Thyroid gland (tissue), 4 donors: ENCODE measurements at regions not wholly inside any gene's neighbourhood (a gene's known extent, or its start where the extent isn't known, plus 50 kb on each side); places are given as distances from the start of the nearest gene placed in this dataset.

Source experiments
- DNase-seq, 2 donors: peaks; one replicate each; pipeline ENCODE4 v3.0.0-alpha.2; 2019
- H3K27ac ChIP-seq, 3 donors: fragments of 200-600 bp; sonication (generic); 1 replicate in 2 of 3; 2 replicates in 1 of 3; pipeline ENCODE4 v1.5.1; 2016 to 2019; ENCODE audit warnings: mild to moderate bottlenecking in 1 of 3, moderate library complexity in 1 of 3
- H3K27me3 ChIP-seq: fragments of 200-600 bp; sonication (generic); one replicate; pipeline ENCODE4 v1.5.1; 2019
- H3K36me3 ChIP-seq, 2 donors: fragments of 200-600 bp; sonication (generic); one replicate each; pipeline ENCODE4 v1.5.1; 2016 to 2019
- H3K4me1 ChIP-seq, 2 donors: fragments of 200-600 bp; sonication (generic); one replicate each; pipeline ENCODE4 v1.5.1; 2017 to 2019
- H3K4me3 ChIP-seq, 3 donors: fragments of 200-600 bp; sonication (generic); replicated peaks in 1 of 3; 1 replicate in 2 of 3; 2 replicates in 1 of 3; pipeline ENCODE4 v1.5.1; 2016; ENCODE audit warnings: mild to moderate bottlenecking in 1 of 3
- H3K9me3 ChIP-seq: fragments of 200-600 bp; sonication (generic); one replicate; pipeline ENCODE4 v1.5.1; 2017
- POLR2A ChIP-seq, 2 donors: fragments of 450-650 bp; IDR thresholded peaks; one replicate each; pipeline ENCODE4 v1.6.1; 2017; ENCODE audit warnings: antibody characterized with exemption in 2 of 2, mild to moderate bottlenecking in 2 of 2, moderate library complexity in 1 of 2
- WGBS, 2 donors: methylation state at CpG; one replicate each; pipeline ENCODE4 v1.1.5; 2017; 5-methylcytosine and 5-hydroxymethylcytosine counted together
- intact Hi-C: fragments of 100-400 bp; cut with DNase I; formaldehyde crosslinking; loops from one replicate; pipeline ENCODE4 v1.15.1; 2023
- TF ChIP-seq, protein P1 (sequence below), 6 experiments: fragments of 200-600 bp in 3 of 6; fragments of 450-650 bp in 3 of 6; sonication (generic) in 3 of 6; IDR thresholded peaks; one replicate each; pipeline ENCODE4 v1.5.1; 2016 to 2019; ENCODE audit warnings: antibody characterized with exemption in 6 of 6, mild to moderate bottlenecking in 2 of 6, inconsistent platforms in 1 of 6, moderate library complexity in 1 of 6

DNA sequence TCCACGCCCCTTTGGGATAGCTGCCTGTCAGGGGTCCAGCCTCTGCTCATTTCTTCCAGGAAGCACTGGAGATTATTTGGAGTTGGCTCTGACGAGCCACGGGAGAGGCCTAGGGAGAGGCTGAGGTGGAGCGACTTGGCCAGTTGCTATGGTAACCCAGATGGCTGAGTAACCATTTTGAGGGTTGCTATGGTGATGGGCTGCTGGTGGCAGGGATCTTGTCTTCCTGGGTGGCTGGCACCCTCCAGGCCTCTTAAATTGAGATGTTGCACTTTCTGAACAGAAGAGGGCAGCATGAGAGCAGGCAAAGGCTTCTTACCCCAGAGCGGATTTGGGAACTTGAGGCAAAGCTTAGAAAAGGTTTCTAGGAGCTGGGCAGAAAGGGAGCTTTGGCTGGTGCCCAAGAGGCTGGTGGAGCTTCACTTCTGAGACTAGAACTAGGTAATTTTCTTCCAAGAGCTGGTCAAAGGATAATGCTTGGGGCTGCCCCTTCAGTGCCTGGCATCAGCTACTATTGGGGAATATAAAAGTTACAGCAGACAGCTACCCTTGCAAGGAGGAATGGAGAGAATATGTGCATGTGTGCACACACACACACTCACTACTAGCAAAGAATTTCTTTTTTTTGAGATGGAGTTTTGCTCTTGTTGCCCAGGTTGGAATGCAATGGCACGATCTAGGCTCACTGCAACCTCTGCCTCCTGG lies 72.5 kb downstream of the NDUFS5 start:
- WGBS, 2 donors = 12 to 24% methylated on average over 6 of the region's 6 CpGs
- TF ChIP-seq, protein P1, sequence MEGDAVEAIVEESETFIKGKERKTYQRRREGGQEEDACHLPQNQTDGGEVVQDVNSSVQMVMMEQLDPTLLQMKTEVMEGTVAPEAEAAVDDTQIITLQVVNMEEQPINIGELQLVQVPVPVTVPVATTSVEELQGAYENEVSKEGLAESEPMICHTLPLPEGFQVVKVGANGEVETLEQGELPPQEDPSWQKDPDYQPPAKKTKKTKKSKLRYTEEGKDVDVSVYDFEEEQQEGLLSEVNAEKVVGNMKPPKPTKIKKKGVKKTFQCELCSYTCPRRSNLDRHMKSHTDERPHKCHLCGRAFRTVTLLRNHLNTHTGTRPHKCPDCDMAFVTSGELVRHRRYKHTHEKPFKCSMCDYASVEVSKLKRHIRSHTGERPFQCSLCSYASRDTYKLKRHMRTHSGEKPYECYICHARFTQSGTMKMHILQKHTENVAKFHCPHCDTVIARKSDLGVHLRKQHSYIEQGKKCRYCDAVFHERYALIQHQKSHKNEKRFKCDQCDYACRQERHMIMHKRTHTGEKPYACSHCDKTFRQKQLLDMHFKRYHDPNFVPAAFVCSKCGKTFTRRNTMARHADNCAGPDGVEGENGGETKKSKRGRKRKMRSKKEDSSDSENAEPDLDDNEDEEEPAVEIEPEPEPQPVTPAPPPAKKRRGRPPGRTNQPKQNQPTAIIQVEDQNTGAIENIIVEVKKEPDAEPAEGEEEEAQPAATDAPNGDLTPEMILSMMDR (IDR thresholded peaks at IDR 0.05) = peak; percentile 36 to 77 (median 75)
- no peak for TF ChIP-seq POLR2A (IDR thresholded peaks at IDR 0.05)
- intact Hi-C loops = loop anchor here (5.0 to 10.0 kb wide), 2 partner anchors 176 to 444 kb away; no protein-coding TSS in a partner anchor
- H3K4me1 ChIP-seq = peaks cover 11% of the 10 kb centered on the region in 2 donors
- no peaks in the 10 kb centered on the region for H3K9me3 ChIP-seq
- H3K27me3 ChIP-seq = no peaks in the 10 kb centered on the region
- peak; percentile 59 to 64 for DNase-seq
- H3K36me3 ChIP-seq = no peaks in the 10 kb centered on the region
- no peak overlapping the region for H3K27ac ChIP-seq
- no peak overlapping the region for H3K4me3 ChIP-seq

DNA sequence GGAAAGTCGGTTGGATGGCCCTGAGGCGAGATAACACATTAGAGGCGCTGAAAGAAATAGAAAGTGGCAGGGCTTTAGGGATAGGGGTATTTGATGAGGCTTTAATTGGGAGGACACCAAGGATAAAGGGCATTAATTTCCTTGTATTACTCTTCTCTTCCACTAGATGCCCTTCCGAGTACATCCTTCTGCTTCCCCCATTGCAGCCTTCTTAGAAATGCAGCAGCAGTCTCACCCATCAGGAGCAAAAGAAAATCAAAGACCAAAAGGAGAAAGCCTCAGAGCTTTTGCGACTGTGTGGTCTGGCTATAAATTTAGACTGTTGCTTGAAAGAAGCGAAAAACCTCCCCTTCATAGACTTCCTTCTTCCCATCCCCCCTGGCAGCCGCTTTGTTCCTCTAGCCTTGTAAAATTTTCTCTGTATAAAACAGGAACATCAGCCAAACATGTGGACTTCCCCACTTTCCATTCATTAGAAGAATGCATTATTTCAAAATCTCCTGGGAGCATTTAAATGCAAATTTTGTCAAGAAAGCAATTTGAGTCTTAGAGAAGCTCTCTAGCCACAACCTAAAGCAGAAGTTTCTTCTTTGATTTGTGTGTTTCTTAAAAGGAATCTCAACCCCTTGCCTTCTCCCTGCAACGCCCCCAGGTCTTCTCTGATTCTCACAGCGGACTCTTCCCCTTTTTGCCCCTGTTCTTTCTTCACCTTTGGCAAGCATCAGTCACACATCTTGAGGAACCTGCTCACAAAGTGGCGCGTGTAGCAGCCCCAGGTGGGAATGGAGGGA lies 76.6 kb downstream of the NDUFS5 start:
- H3K4me3 ChIP-seq = no peak overlapping the region
- peak overlapping the region; percentile 95 to 98 (median 97) for H3K27ac ChIP-seq
- H3K9me3 ChIP-seq = no peaks in the 10 kb centered on the region
- DNase-seq = peak in 1 of 2 donors; percentile 38
- no peaks in the 10 kb centered on the region for H3K27me3 ChIP-seq
- TF ChIP-seq POLR2A (IDR thresholded peaks at IDR 0.05) = no peak
- TF ChIP-seq, protein P1 (IDR thresholded peaks at IDR 0.05) = peak; percentile 37 to 98 (median 84)
- 38 to 43% methylated on average over 11 of the region's 11 CpGs for WGBS, 2 donors
- H3K4me1 ChIP-seq = peaks cover 31 to 33% of the 10 kb centered on the region in 2 donors
- intact Hi-C loops = loop anchor here (5.0 to 10.0 kb wide), 2 partner anchors 95 to 152 kb away; no protein-coding TSS in a partner anchor
- no peaks in the 10 kb centered on the region for H3K36me3 ChIP-seq

DNA sequence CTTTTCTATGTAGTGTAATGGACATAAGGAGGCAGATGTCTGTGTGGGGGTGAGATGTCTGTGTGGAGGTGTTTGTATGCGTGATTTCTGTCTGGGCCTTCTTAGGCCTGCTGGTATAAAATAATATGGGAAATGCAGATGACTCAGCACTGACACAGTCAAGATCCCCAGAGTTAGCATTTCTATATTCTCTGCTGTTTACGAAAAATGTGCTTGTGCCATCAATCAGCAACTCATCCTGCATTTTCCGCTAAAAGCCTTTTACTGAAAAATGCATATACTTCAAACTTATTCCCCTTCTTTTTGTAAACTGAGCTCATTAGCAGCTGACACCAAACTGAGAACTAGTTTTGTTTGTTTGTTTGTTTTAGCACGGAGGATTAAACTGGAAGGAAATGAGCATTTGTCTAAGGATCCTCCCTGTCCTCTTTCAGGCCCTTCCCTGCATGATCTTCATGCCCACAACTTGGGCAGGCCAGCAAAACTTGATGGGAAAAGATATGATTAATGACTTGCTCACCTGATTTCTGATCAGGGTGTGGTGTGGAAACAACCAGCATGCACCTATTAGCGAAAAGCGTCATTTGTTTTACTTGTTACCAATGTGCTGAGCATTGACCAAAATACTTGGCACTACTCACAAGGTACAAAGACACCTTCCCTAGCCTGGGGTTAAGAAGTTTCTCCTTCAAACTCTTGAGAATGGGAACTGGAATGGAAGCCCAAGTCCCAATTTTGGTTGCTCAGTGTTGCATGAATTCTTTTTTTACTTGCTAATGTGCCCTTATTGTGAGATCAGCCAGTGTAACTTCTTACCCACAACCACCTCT lies 77.4 kb downstream of the NDUFS5 start:
- TF ChIP-seq, protein P1 (IDR thresholded peaks at IDR 0.05) = no peak
- TF ChIP-seq POLR2A (IDR thresholded peaks at IDR 0.05) = peak in 1 of 2 donors; percentile 54
- intact Hi-C loops = loop anchor here (5.0 to 10.0 kb wide), 2 partner anchors 94 to 151 kb away; no protein-coding TSS in a partner anchor
- Histone ChIP-seq H3K9me3 (no peaks in the 10 kb centered on the region), H3K36me3 (no peaks in the 10 kb centered on the region), H3K4me1 (peaks cover 38 to 39% of the 10 kb centered on the region in 2 donors), H3K4me3 (no peak overlapping the region), H3K27ac (peak overlapping the region; percentile 95 to 98 (median 97)), H3K27me3 (no peaks in the 10 kb centered on the region)
- WGBS, 2 donors = 54 to 68% methylated on average over 6 of the region's 6 CpGs
- DNase-seq = peak in 1 of 2 donors; percentile 46

DNA sequence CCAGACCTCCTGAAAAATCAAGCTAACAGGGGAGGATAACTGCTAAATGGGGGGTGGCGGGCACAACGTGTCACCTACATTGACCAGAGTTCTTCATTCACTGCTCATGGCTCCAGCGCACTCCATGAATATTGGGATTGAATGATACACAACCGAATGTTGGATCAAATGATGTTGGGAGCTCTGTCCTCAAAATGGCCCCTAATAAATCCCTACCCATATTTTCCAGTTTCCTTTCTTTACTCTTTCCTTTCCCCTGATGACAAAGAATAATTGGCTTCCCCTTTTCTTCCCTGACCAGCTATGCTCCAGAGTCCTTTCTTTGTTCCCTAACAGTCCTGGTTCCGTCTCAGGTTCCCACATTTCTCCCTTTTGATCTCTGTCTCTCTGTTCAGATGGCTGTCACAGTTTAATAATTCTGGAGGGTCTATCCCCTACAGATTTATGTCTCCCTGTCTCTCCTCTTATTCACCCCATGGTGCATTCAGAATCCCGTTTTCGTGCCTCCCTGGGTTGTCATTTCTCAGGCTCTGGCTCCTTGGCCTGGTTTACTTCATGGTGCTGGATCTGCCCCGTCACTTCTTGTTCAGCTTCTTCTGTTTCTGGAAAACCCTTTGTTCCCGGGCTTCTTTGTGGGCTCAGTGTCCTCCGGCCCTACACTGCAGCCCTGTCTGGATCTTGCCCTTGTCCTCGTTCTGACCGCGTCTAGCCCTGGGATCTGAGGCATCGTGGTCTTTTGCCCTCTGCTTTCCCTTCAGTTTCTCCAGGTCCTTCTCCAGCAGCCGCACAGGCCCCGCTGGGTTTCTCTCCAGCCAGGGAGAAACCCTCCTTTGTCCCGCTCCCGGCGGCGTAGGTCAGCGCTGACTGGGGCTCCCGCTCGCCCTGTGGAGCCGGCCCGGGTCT lies 78.3 kb downstream of the NDUFS5 start:
- peaks cover 46 to 48% of the 10 kb centered on the region in 2 donors for H3K4me1 ChIP-seq
- TF ChIP-seq POLR2A (IDR thresholded peaks at IDR 0.05) = no peak
- TF ChIP-seq, protein P1 (IDR thresholded peaks at IDR 0.05) = no peak
- H3K27me3 ChIP-seq = no peaks in the 10 kb centered on the region
- peak; percentile 41 to 50 for DNase-seq
- H3K4me3 ChIP-seq = peak overlapping the region in 2 of 3 donors; percentile 33 to 84
- 44% methylated on average over 15 to 20 of the region's 25 CpGs for WGBS, 2 donors
- H3K9me3 ChIP-seq = no peaks in the 10 kb centered on the region
- H3K27ac ChIP-seq = peak overlapping the region; percentile 95 to 98 (median 97)
- H3K36me3 ChIP-seq = no peaks in the 10 kb centered on the region
- intact Hi-C loops = loop anchor here (5.0 to 10.0 kb wide), 2 partner anchors 93 to 150 kb away; no protein-coding TSS in a partner anchor
